Neural crest cell (in vitro differentiated cells): ENCODE measurements at regions not wholly inside any gene's neighbourhood (a gene's known extent, or its start where the extent isn't known, plus 50 kb on each side); places are given as distances from the start of the nearest gene placed in this dataset.
"Not testable (repeated sequence)": the region's sequence is repeated elsewhere in the genome, so short reads cannot be mapped to it uniquely, and the experiment has no call there.

Experiments used
- DNase-seq: peaks from one replicate; pipeline ENCODE4 v3.0.0; 2021; ENCODE audit warnings: low read depth, mixed read lengths, low spot score
- H3K27ac Mint-ChIP-seq: one replicate; pipeline ENCODE4 v1.8.0; 2021; ENCODE audit warnings: mild to moderate bottlenecking, mixed read lengths; ENCODE audit not compliant: unreplicated experiment
- H3K27me3 Mint-ChIP-seq: 2 replicates; pipeline ENCODE4 v1.8.0; 2021; ENCODE audit warnings: low read depth, mild to moderate bottlenecking, mixed read lengths
- H3K36me3 Mint-ChIP-seq: 2 replicates; pipeline ENCODE4 v1.8.0; 2021; ENCODE audit warnings: low read depth, mild to moderate bottlenecking, mixed read lengths
- H3K4me1 Mint-ChIP-seq: 2 replicates; pipeline ENCODE4 v1.8.0; 2021; ENCODE audit warnings: mixed read lengths
- H3K4me3 Mint-ChIP-seq: one replicate; pipeline ENCODE4 v1.8.0; 2021; ENCODE audit warnings: mild to moderate bottlenecking, mixed read lengths
- H3K9me3 Mint-ChIP-seq: 2 replicates; pipeline ENCODE4 v1.8.0; 2021; ENCODE audit warnings: mixed read lengths
- CTCF ChIP-seq: fragments of 200-600 bp; sonication (generic); conservative IDR thresholded peaks from 2 replicates; pipeline ENCODE4 v1.5.0; 2021; ENCODE audit warnings: antibody characterized with exemption, mild to moderate bottlenecking

DNA sequence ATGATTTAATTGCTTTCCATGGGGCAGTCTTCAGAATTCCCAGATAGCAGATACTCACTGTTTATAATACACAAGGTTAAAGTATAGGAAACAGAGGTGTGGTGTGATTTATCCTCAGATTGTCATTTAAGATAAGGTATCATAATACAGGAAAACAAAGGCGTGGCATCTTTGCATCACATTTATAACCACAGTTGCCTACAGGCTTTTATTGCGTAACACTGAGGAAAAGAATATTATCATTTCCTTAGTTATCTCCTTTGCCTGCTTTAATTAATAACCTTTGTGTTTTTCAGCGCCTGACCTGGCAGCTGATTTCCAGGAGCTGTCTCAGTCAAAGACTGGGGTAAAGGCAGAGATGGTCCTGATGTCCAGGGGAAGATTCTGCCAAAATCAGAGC, 68.8 kb downstream of the SSX7 start:
- Mint-ChIP-seq H3K9me3 (peaks cover 2% of the 10 kb centered on the region), H3K27me3 (peaks cover 34% of the 10 kb centered on the region)

GRCh38 chrX:52577464-52578173, 60.8 kb upstream of the XAGE1B start:
- no peak for DNase-seq
- no peak for TF ChIP-seq CTCF
- Mint-ChIP-seq H3K9me3 (peaks cover 2% of the 10 kb centered on the region), H3K36me3 (no peaks in the 10 kb centered on the region), H3K4me1 (peaks cover 4% of the 10 kb centered on the region), H3K27me3 (no peaks in the 10 kb centered on the region), H3K27ac (no peak overlapping the region), H3K4me3 (no peak overlapping the region)

More for the DNA sequence above, 68.8 kb downstream of the SSX7 start:
- H3K27ac Mint-ChIP-seq: no peak overlapping the region
- no peak for DNase-seq
- no peaks in the 10 kb centered on the region for H3K36me3 Mint-ChIP-seq
- no peak for TF ChIP-seq CTCF
- no peaks in the 10 kb centered on the region for H3K4me1 Mint-ChIP-seq
- H3K4me3 Mint-ChIP-seq: no peak overlapping the region

DNA sequence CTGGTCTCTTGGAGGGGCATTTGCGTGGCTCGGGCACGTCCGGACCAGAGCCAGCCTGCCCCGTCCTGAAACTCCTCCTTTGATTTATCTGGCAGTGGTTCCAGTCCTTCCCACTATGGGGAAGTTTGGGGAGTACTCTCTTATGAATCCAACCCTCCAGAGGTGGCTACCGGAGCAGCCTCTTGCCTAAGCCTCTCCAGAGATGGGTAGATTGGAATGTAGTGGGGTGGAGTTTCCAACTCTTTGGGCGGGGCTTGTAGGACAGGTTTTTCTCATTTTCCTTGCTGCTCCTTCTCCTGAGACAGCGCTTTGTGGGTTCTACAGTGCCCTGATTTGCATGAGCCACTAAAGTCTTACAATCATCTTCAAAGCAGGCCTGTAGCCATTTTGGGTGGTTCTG, 60.1 kb upstream of the XAGE1B start:
- no peak for TF ChIP-seq CTCF
- Mint-ChIP-seq H3K9me3 (peaks cover 2% of the 10 kb centered on the region), H3K4me3 (no peak overlapping the region), H3K36me3 (no peaks in the 10 kb centered on the region), H3K27ac (no peak overlapping the region), H3K4me1 (peaks cover 4% of the 10 kb centered on the region), H3K27me3 (no peaks in the 10 kb centered on the region)
- no peak for DNase-seq

GRCh38 chrX:52576474-52576873, 59.6 kb upstream of the XAGE1B start:
- DNase-seq: no peak
- H3K4me3 Mint-ChIP-seq: no peak overlapping the region
- H3K4me1 Mint-ChIP-seq: peaks cover 4% of the 10 kb centered on the region
- H3K27me3 Mint-ChIP-seq: no peaks in the 10 kb centered on the region
- peaks cover 2% of the 10 kb centered on the region for H3K9me3 Mint-ChIP-seq
- H3K36me3 Mint-ChIP-seq: no peaks in the 10 kb centered on the region
- H3K27ac Mint-ChIP-seq: no peak overlapping the region
- TF ChIP-seq CTCF: no peak

GRCh38 chrX:52574416-52575275, 57.8 kb upstream of the XAGE1B start:
- TF ChIP-seq CTCF: peak; percentile 72
- no peak overlapping the region for H3K4me3 Mint-ChIP-seq
- H3K36me3 Mint-ChIP-seq: no peaks in the 10 kb centered on the region
- no peak overlapping the region for H3K27ac Mint-ChIP-seq
- peaks cover 2% of the 10 kb centered on the region for H3K9me3 Mint-ChIP-seq
- DNase-seq: peak; percentile 44
- H3K4me1 Mint-ChIP-seq: peaks cover 4% of the 10 kb centered on the region
- H3K27me3 Mint-ChIP-seq: no peaks in the 10 kb centered on the region

- H3K27ac Mint-ChIP-seq, H3K4me1 Mint-ChIP-seq, H3K27me3 Mint-ChIP-seq, DNase-seq, H3K4me3 Mint-ChIP-seq, H3K9me3 Mint-ChIP-seq, H3K36me3 Mint-ChIP-seq: not testable (repeated sequence)
Measured at GRCh38 chrX:52568146-52568545, 51.3 kb upstream of the XAGE1B start.
